ENCODE measurements at regions not wholly inside any gene's neighbourhood (a gene's known extent, or its start where the extent isn't known, plus 50 kb on each side); places are given as distances from the start of the nearest gene placed in this dataset.

DNA sequence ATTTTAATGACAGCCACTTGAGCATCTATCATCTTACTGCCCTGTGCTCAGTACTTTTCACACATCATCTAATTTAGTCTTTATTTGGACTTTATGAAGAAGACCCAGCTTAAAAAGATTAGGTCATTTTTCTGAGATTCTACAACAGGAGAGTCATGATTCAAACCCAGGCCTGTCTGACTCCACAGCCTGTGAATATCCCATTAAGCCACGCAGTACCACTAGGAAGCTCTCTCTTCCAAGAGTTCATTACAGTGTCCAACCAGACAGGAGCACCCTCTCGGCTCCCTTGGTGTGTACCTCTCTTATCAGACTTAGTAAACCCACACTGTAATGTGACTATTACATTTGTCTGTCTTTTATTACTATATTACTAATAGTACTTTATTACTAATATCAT lies 332.8 kb downstream of the DHX15 start:
- TF ChIP-seq CTCF (IDR thresholded peaks at IDR 0.05) (no peak), POLR2A (IDR thresholded peaks at IDR 0.05) (no peak)
